ENCODE measurements at regions not wholly inside any gene's neighbourhood (a gene's known extent, or its start where the extent isn't known, plus 50 kb on each side); places are given as distances from the start of the nearest gene placed in this dataset.

DNA sequence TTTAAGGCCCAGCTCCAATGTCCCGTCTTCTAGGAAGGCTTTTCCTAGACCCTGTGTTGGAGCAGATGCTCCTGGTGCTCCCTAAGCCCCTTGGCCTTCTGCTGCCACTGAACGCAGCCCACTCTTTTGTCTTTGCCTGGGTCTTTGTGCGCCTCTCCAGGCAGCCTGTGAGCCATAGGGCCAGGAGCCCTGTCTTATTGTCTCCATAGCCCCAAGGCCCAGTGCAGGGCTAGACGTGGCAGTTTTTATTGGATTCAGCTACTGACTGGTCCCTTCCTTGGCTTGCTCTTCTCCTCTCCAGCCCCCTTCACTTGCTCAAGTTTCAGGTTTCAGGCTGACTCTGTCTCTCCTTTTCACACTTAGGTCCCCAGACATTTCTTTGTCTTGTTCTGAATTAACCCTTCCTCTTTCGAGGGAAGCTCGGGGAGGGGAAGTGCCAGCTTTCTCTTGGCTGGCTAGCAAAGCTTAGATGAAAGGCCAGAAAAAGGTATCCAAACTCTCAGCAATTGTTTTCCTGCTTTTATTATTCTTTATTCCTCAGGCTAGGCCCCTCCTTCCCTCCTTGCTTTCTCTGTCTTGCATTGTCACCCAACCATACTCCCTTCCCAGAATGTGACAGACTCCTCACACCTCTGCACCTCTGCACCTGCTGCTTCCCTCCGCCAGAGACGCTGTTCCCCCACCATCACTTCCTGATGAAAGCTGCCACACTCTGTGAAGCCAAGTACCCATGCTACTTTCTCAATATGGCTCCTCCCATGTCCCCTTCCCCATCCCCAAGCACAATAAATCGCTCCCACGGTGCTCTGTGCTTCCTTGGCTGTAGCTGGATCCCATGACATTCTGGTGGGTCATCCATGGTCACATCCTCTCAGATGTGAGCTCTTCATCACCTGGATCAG lies 101.6 kb upstream of the CPEB4 start (continued):
- TF ChIP-seq POLR2G (IDR thresholded peaks at IDR 0.05; ENCODE audit: low read depth, low read length) (no peak), SNIP1 (IDR thresholded peaks at IDR 0.05; ENCODE audit: low read depth) (no peak), SP2 (IDR thresholded peaks at IDR 0.05; ENCODE audit: extremely low read depth, low read depth, low read length, poor library complexity, severe bottlenecking) (no peak), LCOR (CRISPR knock-in tag; IDR thresholded peaks at IDR 0.05) (no peak), SRSF3 (IDR thresholded peaks at IDR 0.05; ENCODE audit: insufficient read depth, low read length) (no peak), TAF7 (tag; IDR thresholded peaks at IDR 0.05) (no peak), NFYB (IDR thresholded peaks at IDR 0.05; ENCODE audit: extremely low read depth, insufficient read length) (no peak), CBX2 (IDR thresholded peaks at IDR 0.05; ENCODE audit: insufficient read depth, low read length, poor library complexity, severe bottlenecking) (no peak), ZNF512 (tag; IDR thresholded peaks at IDR 0.05) (no peak), JUN (IDR thresholded peaks at IDR 0.05; ENCODE audit: borderline replicate concordance, low read depth, low read length) (0 out of 2 replicates have a peak, but pooled peaks have one; percentile 22), JUN (CRISPR knock-in tag; IDR thresholded peaks at IDR 0.05; ENCODE audit: borderline replicate concordance) (no peak), ZNF274 (IDR thresholded peaks at IDR 0.05; ENCODE audit: borderline replicate concordance, low read depth, low read length) (no peak), L3MBTL2 (IDR thresholded peaks at IDR 0.05) (peak; percentile 85), ETV5 (CRISPR knock-in tag; IDR thresholded peaks at IDR 0.05; ENCODE audit: low read depth) (no peak), CAMTA2 (CRISPR knock-in tag; conservative IDR thresholded peaks at IDR 0.05) (no peak), ZNF24 (IDR thresholded peaks at IDR 0.05) (no peak; the same call in 1 of the 2 replicates), ZNF668 (CRISPR knock-in tag; IDR thresholded peaks at IDR 0.05) (no peak), ZSCAN29 (IDR thresholded peaks at IDR 0.05) (no peak), LARP7 (IDR thresholded peaks at IDR 0.05) (no peak), POLR2AphosphoS2 (IDR thresholded peaks at IDR 0.05; ENCODE audit: low read length) (no peak)
- TF ChIP-seq, protein P1, sequence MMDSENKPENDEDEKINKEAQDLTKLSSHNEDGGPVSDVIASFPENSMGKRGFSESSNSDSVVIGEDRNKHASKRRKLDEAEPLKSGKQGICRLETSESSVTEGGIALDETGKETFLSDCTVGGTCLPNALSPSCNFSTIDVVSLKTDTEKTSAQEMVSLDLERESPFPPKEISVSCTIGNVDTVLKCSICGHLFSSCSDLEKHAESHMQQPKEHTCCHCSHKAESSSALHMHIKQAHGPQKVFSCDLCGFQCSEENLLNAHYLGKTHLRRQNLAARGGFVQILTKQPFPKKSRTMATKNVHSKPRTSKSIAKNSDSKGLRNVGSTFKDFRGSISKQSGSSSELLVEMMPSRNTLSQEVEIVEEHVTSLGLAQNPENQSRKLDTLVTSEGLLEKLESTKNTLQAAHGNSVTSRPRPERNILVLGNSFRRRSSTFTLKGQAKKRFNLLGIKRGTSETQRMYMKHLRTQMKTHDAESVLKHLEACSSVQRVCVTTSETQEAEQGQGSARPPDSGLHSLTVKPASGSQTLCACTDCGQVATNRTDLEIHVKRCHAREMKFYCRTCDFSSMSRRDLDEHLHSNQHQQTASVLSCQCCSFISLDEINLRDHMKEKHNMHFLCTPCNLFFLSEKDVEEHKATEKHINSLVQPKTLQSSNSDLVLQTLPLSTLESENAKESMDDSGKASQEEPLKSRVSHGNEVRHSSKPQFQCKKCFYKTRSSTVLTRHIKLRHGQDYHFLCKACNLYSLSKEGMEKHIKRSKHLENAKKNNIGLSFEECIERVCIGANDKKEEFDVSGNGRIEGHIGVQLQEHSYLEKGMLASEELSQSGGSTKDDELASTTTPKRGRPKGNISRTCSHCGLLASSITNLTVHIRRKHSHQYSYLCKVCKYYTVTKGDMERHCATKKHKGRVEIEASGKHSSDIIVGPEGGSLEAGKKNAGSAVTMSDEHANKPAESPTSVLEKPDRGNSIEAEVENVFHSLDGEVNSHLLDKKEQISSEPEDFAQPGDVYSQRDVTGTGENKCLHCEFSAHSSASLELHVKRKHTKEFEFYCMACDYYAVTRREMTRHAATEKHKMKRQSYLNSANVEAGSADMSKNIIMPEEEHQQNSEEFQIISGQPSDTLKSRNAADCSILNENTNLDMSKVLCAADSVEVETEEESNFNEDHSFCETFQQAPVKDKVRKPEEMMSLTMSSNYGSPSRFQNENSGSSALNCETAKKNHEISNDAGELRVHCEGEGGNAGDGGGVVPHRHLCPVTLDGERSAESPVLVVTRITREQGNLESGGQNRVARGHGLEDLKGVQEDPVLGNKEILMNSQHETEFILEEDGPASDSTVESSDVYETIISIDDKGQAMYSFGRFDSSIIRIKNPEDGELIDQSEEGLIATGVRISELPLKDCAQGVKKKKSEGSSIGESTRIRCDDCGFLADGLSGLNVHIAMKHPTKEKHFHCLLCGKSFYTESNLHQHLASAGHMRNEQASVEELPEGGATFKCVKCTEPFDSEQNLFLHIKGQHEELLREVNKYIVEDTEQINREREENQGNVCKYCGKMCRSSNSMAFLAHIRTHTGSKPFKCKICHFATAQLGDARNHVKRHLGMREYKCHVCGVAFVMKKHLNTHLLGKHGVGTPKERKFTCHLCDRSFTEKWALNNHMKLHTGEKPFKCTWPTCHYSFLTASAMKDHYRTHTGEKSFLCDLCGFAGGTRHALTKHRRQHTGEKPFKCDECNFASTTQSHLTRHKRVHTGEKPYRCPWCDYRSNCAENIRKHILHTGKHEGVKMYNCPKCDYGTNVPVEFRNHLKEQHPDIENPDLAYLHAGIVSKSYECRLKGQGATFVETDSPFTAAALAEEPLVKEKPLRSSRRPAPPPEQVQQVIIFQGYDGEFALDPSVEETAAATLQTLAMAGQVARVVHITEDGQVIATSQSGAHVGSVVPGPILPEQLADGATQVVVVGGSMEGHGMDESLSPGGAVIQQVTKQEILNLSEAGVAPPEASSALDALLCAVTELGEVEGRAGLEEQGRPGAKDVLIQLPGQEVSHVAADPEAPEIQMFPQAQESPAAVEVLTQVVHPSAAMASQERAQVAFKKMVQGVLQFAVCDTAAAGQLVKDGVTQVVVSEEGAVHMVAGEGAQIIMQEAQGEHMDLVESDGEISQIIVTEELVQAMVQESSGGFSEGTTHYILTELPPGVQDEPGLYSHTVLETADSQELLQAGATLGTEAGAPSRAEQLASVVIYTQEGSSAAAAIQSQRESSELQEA (IDR thresholded peaks at IDR 0.05; ENCODE audit: low read depth): no peak

Measured in K562 (cell line).